ENCODE measurements at regions not wholly inside any gene's neighbourhood (a gene's known extent, or its start where the extent isn't known, plus 50 kb on each side); places are given as distances from the start of the nearest gene placed in this dataset.

DNA sequence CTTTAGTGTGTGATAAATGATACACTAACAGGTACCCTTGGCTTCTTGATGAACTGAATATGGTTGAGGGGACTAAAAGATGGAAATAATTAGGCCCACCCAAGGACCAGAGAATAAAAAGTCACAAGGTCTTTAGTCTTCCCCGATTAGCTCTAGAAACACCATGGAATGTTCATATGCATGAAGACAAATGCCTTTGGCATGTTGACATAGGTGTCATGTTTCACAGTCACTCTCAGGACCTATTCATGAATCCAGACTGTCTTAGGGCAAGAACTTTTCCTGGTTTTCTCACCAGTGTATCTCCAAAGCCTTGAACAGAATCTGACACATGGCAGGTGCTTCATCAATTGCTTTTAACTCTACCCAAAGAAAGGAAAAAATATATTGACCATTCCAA, 412.8 kb downstream of the AJAP1 start:
- no peak for DNase-seq (ENCODE audit: low read depth)
- no peak overlapping the region for H3K4me3 ChIP-seq (ENCODE audit: low read depth, low read length)
- TF ChIP-seq CTCF (IDR thresholded peaks at IDR 0.05; ENCODE audit: low read depth, low read length, missing control alignments), result no peak

DNA sequence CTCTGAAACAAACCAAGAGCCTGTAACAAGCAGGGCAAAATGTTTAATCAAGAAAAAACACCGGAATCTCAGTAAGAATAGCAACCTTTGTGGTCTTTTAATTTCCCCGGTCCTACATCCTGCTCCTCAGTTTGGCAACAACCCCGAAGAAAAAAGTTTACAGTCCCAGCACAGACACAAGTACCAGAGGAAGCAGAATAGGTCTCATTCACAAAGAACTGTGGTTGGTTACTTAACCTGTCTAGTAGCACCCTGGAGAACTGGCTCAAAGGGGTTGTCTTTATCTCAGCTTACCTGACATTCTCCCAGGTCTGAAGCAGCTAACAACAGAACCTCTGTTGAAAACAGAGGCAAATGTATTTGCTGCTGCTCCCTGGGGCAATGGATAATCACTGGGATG, 399.3 kb downstream of the AJAP1 start:
- DNase-seq (ENCODE audit: low read depth), result no peak
- no peak overlapping the region for H3K4me3 ChIP-seq (ENCODE audit: low read depth, low read length)
- TF ChIP-seq CTCF (IDR thresholded peaks at IDR 0.05; ENCODE audit: low read depth, low read length, missing control alignments), result no peak

DNA sequence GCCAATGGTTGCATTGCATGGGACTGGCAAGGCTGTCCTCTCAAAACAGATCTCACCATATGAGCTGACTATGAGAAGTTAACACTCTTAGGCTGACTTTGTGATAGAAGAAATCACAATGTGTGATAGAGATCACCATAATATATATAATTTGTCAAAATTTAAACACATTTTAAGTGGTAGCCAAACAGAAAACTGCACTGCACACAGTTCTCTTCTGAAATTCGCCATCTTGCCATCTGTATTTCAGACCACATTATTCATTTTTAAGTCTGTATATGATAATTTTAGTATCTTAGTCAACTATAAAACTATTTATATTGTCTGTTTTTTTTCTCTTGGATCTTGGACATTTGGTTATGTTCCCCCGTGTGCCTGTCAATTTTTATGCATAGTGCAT, 374.7 kb downstream of the AJAP1 start:
- no peak for TF ChIP-seq CTCF (IDR thresholded peaks at IDR 0.05; ENCODE audit: low read depth, low read length, missing control alignments)
- no peak overlapping the region for H3K4me3 ChIP-seq (ENCODE audit: low read depth, low read length)
- DNase-seq (ENCODE audit: low read depth), result no peak

DNA sequence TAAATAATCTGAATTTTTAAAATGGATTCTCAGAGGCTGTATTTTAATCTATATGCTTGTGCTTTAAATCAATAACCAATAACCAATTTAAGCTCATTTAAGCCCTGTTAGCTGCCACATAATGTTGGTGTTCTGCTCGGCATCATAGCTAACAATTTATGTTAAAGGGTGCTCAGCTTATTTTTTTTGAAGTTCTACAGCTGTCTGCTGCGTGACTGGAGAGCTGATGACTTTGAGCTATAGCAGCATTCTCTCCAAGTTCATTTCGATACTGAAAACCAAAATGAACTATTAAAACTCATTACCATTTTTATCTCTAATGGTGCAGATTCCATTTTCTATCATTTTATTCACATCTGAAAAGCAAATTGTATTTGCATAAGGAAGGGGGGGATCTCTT, 357.8 kb downstream of the AJAP1 start:
- no peak overlapping the region for H3K4me3 ChIP-seq (ENCODE audit: low read depth, low read length)
- DNase-seq (ENCODE audit: low read depth), result no peak
- no peak for TF ChIP-seq CTCF (IDR thresholded peaks at IDR 0.05; ENCODE audit: low read depth, low read length, missing control alignments)

DNA sequence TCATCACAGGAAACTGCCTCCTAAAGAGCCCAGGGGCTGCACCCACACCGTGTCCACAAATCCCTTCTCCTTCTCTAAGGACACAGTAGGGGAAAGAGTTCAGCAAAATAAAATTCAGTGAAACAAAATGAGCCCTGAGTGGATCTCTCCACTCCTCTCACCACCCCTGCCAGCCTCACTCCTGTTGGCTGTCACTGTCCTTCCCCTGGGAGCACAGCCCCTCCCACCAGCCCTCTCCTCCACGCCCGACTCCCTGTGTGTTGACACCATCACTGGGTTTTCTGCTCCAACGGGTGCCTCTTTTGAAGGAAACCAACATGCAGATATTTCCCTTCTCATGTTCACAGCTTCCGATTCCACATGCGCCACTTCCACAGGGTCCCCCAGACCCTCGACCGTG, 356.2 kb downstream of the AJAP1 start:
- no peak overlapping the region for H3K4me3 ChIP-seq (ENCODE audit: low read depth, low read length)
- TF ChIP-seq CTCF (IDR thresholded peaks at IDR 0.05; ENCODE audit: low read depth, low read length, missing control alignments), result no peak
- DNase-seq (ENCODE audit: low read depth), result no peak

- TF ChIP-seq CTCF (IDR thresholded peaks at IDR 0.05; ENCODE audit: low read depth, low read length, missing control alignments), result no peak
- no peak overlapping the region for H3K4me3 ChIP-seq (ENCODE audit: low read depth, low read length)
- DNase-seq (ENCODE audit: low read depth), result no peak
These were observed 355.8 kb downstream of the AJAP1 start for GRCh38 chr1:5010236-5010635.

GRCh38 chr1:5009376-5010065, 355.1 kb downstream of the AJAP1 start:
- no peak for DNase-seq (ENCODE audit: low read depth)
- TF ChIP-seq CTCF (IDR thresholded peaks at IDR 0.05; ENCODE audit: low read depth, low read length, missing control alignments), result no peak
- no peak overlapping the region for H3K4me3 ChIP-seq (ENCODE audit: low read depth, low read length)

Data from GM12864 (cell line).